Liver (tissue), 8 donors: ENCODE measurements at regions not wholly inside any gene's neighbourhood (a gene's known extent, or its start where the extent isn't known, plus 50 kb on each side); places are given as distances from the start of the nearest gene placed in this dataset.

ENCODE experiments used
- DNase-seq: peaks from one replicate; pipeline ENCODE4 v3.0.0-alpha.2; 2017; ENCODE audit warnings: low spot score
- H3K27ac ChIP-seq, 2 donors: one replicate each; pipeline ENCODE4 v1.7.0; 2013; ENCODE audit warnings: inconsistent platforms in 2 of 2, low read length in 2 of 2, control low read depth in 1 of 2, low read depth in 1 of 2, mild to moderate bottlenecking in 1 of 2
- H3K27me3 ChIP-seq, 4 donors: one replicate each; pipeline versions ENCODE4 v1.6.1 to v1.7.0; 2013; ENCODE audit warnings: low read length in 3 of 4, inconsistent platforms in 1 of 4, mild to moderate bottlenecking in 1 of 4, moderate library complexity in 1 of 4; ENCODE audit not compliant: control insufficient read depth in 4 of 4, insufficient read depth in 4 of 4
- H3K36me3 ChIP-seq, 4 donors: one replicate each; pipeline versions ENCODE4 v1.6.1 to v1.7.0; 2013; ENCODE audit warnings: low read length in 3 of 4, mild to moderate bottlenecking in 3 of 4, low read depth in 1 of 4, moderate library complexity in 1 of 4; ENCODE audit not compliant: control insufficient read depth in 4 of 4, insufficient read depth in 3 of 4
- H3K4me1 ChIP-seq, 4 donors: one replicate each; pipeline versions ENCODE4 v1.6.1 to v1.7.0; 2013; ENCODE audit warnings: low read length in 3 of 4, mild to moderate bottlenecking in 3 of 4, moderate library complexity in 1 of 4; ENCODE audit not compliant: control insufficient read depth in 4 of 4, insufficient read depth in 4 of 4
- H3K4me3 ChIP-seq, 3 donors: one replicate each; pipeline versions ENCODE4 v1.6.1 to v1.7.0; 2013; ENCODE audit warnings: low read length in 3 of 3, control low read depth in 1 of 3, low read depth in 1 of 3, mild to moderate bottlenecking in 1 of 3
- H3K9ac ChIP-seq, 2 donors: one replicate each; pipeline ENCODE4 v1.7.0; 2013; ENCODE audit warnings: low read length in 2 of 2, mild to moderate bottlenecking in 2 of 2, moderate library complexity in 2 of 2, control low read depth in 1 of 2, low read depth in 1 of 2
- H3K9me3 ChIP-seq, 4 donors: one replicate each; pipeline versions ENCODE4 v1.6.1 to v1.7.0; 2013; ENCODE audit warnings: low read length in 3 of 4; ENCODE audit not compliant: control insufficient read depth in 4 of 4
- EGR1 ChIP-seq, 2 donors: IDR thresholded peaks; 2 replicates each; pipeline ENCODE4 v1.6.1; 2016 to 2018; ENCODE audit warnings: antibody characterized with exemption in 2 of 2, low read depth in 2 of 2
- FOXA1 ChIP-seq: IDR thresholded peaks from 2 replicates; pipeline ENCODE4 v1.6.1; 2016; ENCODE audit warnings: antibody characterized with exemption
- FOXA2 ChIP-seq: IDR thresholded peaks from 2 replicates; pipeline ENCODE4 v1.6.1; 2016; ENCODE audit warnings: antibody characterized with exemption
- GABPA ChIP-seq, 2 donors: IDR thresholded peaks in 1 of 2; conservative IDR thresholded peaks in 1 of 2; 2 replicates each; pipeline ENCODE4 v1.6.1; 2016; ENCODE audit warnings: antibody characterized with exemption in 2 of 2, mild to moderate bottlenecking in 1 of 2, moderate library complexity in 1 of 2
- HNF4A ChIP-seq, 2 donors: conservative IDR thresholded peaks; 2 replicates each; pipeline ENCODE4 v1.6.1; 2016; ENCODE audit warnings: antibody characterized with exemption in 2 of 2, mild to moderate bottlenecking in 2 of 2
- JUND ChIP-seq, 2 donors: IDR thresholded peaks; 2 replicates each; pipeline ENCODE4 v1.6.1; 2016; ENCODE audit warnings: antibody characterized with exemption in 2 of 2
- NR2F2 ChIP-seq: IDR thresholded peaks from 2 replicates; pipeline ENCODE4 v1.6.1; 2016; ENCODE audit warnings: antibody characterized with exemption
- RAD21 ChIP-seq, 2 donors: IDR thresholded peaks; 2 replicates each; pipeline ENCODE4 v1.6.1; 2016; ENCODE audit warnings: antibody characterized with exemption in 2 of 2, mild to moderate bottlenecking in 2 of 2
- RXRA ChIP-seq, 2 donors: IDR thresholded peaks; 2 replicates each; pipeline ENCODE4 v1.6.1; 2017 to 2018; ENCODE audit warnings: antibody characterized with exemption in 2 of 2, mild to moderate bottlenecking in 1 of 2
- SP1 ChIP-seq: IDR thresholded peaks from 2 replicates; pipeline ENCODE4 v1.6.1; 2018; ENCODE audit warnings: antibody characterized with exemption, mild to moderate bottlenecking
- TAF1 ChIP-seq: conservative IDR thresholded peaks from 2 replicates; pipeline ENCODE4 v1.6.1; 2016; ENCODE audit warnings: antibody characterized with exemption, mild to moderate bottlenecking
- WGBS: extraction: QIAGEN DNeasy Blood & Tissue Kit; methylation state at CpG from one replicate; pipeline ENCODE4 v1.1.7; 2013; 5-methylcytosine and 5-hydroxymethylcytosine counted together
- TF ChIP-seq, protein P1 (sequence below): IDR thresholded peaks from 2 replicates; pipeline ENCODE4 v1.6.1; 2016; ENCODE audit warnings: antibody characterized with exemption, mild to moderate bottlenecking
- TF ChIP-seq, protein P2 (sequence below): IDR thresholded peaks from 2 replicates; pipeline ENCODE4 v1.6.1; 2016; ENCODE audit warnings: antibody characterized with exemption
- TF ChIP-seq, protein P3 (sequence below): IDR thresholded peaks from 2 replicates; pipeline ENCODE4 v1.6.1; 2016; ENCODE audit warnings: antibody characterized with exemption
- TF ChIP-seq, protein P4 (sequence below): fragments of 150-350 bp; IDR thresholded peaks from 2 replicates; pipeline ENCODE4 v1.5.1; 2017; ENCODE audit warnings: improper control_type of control experiment, low read depth, low read length; ENCODE audit not compliant: missing input control
- TF ChIP-seq, protein P5 (sequence below): IDR thresholded peaks from 2 replicates; pipeline ENCODE4 v1.6.1; 2016; ENCODE audit warnings: antibody characterized with exemption
- donor health status: healthy.
- donor health status: healthy.
- donor health status: healthy.
- donor health status: healthy.
- donor health status: healthy.

DNA sequence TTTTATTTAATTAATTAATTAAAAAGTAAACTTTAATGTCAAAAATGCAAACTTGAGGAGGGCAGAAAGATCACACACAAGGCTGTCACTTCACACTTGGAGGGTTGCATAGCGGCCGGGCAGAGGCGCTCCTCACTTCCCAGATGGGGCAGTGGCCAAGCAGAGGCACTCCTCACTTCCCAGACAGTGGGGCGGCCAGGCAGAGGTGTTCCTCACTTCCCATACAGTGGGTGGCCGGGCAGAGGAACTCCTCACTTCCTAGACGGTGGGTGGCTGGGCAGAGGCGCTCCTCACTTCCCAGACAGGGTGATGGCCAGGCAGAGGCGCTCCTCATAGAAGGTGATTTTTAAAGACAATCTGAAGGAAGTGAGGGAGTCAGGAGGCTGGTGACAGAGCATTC, 277.5 kb downstream of the PDCD6IP start:
- Histone ChIP-seq H3K9me3 (no peaks in the 10 kb centered on the region), H3K4me1 (no peaks in the 10 kb centered on the region), H3K4me3 (no peak overlapping the region), H3K9ac (no peak overlapping the region), H3K36me3 (no peaks in the 10 kb centered on the region), H3K27ac (no peak overlapping the region), H3K27me3 (no peaks in the 10 kb centered on the region)
- DNase-seq = no peak
- WGBS = 89% methylated on average over 8 of the region's 8 CpGs
- TF ChIP-seq RAD21 (IDR thresholded peaks at IDR 0.05) (no peak), TAF1 (no peak)
- TF ChIP-seq, protein P1, sequence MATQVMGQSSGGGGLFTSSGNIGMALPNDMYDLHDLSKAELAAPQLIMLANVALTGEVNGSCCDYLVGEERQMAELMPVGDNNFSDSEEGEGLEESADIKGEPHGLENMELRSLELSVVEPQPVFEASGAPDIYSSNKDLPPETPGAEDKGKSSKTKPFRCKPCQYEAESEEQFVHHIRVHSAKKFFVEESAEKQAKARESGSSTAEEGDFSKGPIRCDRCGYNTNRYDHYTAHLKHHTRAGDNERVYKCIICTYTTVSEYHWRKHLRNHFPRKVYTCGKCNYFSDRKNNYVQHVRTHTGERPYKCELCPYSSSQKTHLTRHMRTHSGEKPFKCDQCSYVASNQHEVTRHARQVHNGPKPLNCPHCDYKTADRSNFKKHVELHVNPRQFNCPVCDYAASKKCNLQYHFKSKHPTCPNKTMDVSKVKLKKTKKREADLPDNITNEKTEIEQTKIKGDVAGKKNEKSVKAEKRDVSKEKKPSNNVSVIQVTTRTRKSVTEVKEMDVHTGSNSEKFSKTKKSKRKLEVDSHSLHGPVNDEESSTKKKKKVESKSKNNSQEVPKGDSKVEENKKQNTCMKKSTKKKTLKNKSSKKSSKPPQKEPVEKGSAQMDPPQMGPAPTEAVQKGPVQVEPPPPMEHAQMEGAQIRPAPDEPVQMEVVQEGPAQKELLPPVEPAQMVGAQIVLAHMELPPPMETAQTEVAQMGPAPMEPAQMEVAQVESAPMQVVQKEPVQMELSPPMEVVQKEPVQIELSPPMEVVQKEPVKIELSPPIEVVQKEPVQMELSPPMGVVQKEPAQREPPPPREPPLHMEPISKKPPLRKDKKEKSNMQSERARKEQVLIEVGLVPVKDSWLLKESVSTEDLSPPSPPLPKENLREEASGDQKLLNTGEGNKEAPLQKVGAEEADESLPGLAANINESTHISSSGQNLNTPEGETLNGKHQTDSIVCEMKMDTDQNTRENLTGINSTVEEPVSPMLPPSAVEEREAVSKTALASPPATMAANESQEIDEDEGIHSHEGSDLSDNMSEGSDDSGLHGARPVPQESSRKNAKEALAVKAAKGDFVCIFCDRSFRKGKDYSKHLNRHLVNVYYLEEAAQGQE = no peak

DNA sequence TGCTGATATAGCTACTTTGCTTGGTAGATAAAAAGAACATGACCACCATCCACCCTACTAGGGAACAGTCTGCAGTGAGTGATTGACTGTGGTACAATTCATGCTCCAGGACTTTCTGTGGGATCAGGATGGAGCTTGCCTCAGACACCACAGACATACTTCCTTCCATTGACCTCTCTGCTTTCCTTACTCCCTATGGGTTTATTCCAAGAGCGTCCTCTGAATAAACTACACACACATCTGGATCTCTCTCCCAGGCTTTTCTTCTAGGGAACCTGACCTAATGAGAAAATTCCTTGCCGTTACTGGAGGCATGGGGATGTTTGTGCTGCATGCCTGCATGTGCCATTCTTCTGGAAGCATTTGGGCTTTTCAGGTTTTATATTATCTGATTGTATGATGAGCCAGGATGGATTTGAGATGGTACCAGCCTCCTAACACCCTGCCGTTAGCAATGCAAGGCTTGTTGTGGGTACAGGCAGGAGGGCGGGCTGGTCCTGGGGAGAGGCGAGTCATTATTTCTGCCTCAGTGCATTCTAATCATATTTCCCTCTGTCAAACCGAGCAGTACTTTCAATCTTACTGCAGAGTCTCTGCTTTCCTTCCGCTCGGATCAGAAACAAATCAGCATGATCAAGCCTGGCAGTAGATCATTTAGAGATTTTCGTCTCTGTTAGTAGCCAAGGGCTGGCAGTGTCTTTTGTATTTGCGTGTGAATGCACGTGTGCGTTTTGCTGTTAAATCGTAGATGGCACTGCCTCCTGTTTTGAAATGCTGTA, 279.2 kb downstream of the PDCD6IP start:
- Histone ChIP-seq H3K27ac (no peak overlapping the region), H3K27me3 (no peaks in the 10 kb centered on the region), H3K4me3 (no peak overlapping the region), H3K9ac (no peak overlapping the region), H3K36me3 (no peaks in the 10 kb centered on the region), H3K4me1 (no peaks in the 10 kb centered on the region), H3K9me3 (no peaks in the 10 kb centered on the region)
- no peak for DNase-seq
- WGBS = 71% methylated on average over 13 of the region's 13 CpGs
- TF ChIP-seq SP1 (no peak), JUND (IDR thresholded peaks at IDR 0.05) (no peak), RAD21 (IDR thresholded peaks at IDR 0.05) (no peak), FOXA2 (no peak), FOXA1 (no peak), EGR1 (IDR thresholded peaks at IDR 0.05; ENCODE audit: low read depth in 2 of 2) (no peak), RXRA (IDR thresholded peaks at IDR 0.05) (no peak), GABPA (IDR thresholded peaks at IDR 0.05 in 1 of 2, conservative IDR thresholded peaks at IDR 0.05 in 1 of 2) (no peak), NR2F2 (no peak), HNF4A (conservative IDR thresholded peaks at IDR 0.05) (no peak)
- TF ChIP-seq, protein P1 = no peak
- TF ChIP-seq, protein P2, sequence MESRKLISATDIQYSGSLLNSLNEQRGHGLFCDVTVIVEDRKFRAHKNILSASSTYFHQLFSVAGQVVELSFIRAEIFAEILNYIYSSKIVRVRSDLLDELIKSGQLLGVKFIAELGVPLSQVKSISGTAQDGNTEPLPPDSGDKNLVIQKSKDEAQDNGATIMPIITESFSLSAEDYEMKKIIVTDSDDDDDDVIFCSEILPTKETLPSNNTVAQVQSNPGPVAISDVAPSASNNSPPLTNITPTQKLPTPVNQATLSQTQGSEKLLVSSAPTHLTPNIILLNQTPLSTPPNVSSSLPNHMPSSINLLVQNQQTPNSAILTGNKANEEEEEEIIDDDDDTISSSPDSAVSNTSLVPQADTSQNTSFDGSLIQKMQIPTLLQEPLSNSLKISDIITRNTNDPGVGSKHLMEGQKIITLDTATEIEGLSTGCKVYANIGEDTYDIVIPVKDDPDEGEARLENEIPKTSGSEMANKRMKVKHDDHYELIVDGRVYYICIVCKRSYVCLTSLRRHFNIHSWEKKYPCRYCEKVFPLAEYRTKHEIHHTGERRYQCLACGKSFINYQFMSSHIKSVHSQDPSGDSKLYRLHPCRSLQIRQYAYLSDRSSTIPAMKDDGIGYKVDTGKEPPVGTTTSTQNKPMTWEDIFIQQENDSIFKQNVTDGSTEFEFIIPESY = no peak
- TF ChIP-seq, protein P3, sequence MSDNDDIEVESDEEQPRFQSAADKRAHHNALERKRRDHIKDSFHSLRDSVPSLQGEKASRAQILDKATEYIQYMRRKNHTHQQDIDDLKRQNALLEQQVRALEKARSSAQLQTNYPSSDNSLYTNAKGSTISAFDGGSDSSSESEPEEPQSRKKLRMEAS = no peak
- TF ChIP-seq, protein P4, sequence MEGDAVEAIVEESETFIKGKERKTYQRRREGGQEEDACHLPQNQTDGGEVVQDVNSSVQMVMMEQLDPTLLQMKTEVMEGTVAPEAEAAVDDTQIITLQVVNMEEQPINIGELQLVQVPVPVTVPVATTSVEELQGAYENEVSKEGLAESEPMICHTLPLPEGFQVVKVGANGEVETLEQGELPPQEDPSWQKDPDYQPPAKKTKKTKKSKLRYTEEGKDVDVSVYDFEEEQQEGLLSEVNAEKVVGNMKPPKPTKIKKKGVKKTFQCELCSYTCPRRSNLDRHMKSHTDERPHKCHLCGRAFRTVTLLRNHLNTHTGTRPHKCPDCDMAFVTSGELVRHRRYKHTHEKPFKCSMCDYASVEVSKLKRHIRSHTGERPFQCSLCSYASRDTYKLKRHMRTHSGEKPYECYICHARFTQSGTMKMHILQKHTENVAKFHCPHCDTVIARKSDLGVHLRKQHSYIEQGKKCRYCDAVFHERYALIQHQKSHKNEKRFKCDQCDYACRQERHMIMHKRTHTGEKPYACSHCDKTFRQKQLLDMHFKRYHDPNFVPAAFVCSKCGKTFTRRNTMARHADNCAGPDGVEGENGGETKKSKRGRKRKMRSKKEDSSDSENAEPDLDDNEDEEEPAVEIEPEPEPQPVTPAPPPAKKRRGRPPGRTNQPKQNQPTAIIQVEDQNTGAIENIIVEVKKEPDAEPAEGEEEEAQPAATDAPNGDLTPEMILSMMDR = no peak
- TF ChIP-seq, protein P5, sequence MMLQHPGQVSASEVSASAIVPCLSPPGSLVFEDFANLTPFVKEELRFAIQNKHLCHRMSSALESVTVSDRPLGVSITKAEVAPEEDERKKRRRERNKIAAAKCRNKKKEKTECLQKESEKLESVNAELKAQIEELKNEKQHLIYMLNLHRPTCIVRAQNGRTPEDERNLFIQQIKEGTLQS = no peak
